GM18868 (cell line): ENCODE measurements at regions not wholly inside any gene's neighbourhood (a gene's known extent, or its start where the extent isn't known, plus 50 kb on each side); places are given as distances from the start of the nearest gene placed in this dataset.

Experiments used
- ATAC-seq: cut with Tn5 transposase; IDR thresholded peaks from one replicate; pipeline ENCODE4 v1.9.1; 2021; ENCODE audit warnings: mild to moderate bottlenecking, moderate library complexity; ENCODE audit not compliant: unreplicated experiment

- ATAC-seq: no peak
Observed at GRCh38 chr2:16852651-16853050, 187.0 kb upstream of the CYRIA start.

- no peak for ATAC-seq
Observed at GRCh38 chr2:16851126-16851525, 185.5 kb upstream of the CYRIA start.

GRCh38 chr2:16840496-16841172, 175.0 kb upstream of the CYRIA start:
- ATAC-seq: no peak

- ATAC-seq: no peak
Observed at GRCh38 chr2:16832910-16833309, 167.3 kb upstream of the CYRIA start.

- ATAC-seq: no peak
Observed at GRCh38 chr2:16828828-16829160, 163.2 kb upstream of the CYRIA start.

GRCh38 chr2:16828044-16828827, 162.6 kb upstream of the CYRIA start:
- ATAC-seq: no peak

GRCh38 chr2:16824472-16824871, 158.8 kb upstream of the CYRIA start:
- no peak for ATAC-seq

- ATAC-seq: no peak
Observed at GRCh38 chr2:16821692-16822091, 156.1 kb upstream of the CYRIA start.

- ATAC-seq: no peak
Observed at GRCh38 chr2:16818203-16818556, 152.5 kb upstream of the CYRIA start.

GRCh38 chr2:16817305-16818202, 151.9 kb upstream of the CYRIA start:
- no peak for ATAC-seq

GRCh38 chr2:16816522-16816921, 150.9 kb upstream of the CYRIA start:
- no peak for ATAC-seq

GRCh38 chr2:16816016-16816415, 150.4 kb upstream of the CYRIA start:
- no peak for ATAC-seq

- ATAC-seq: no peak
Observed at GRCh38 chr2:16813593-16813992, 148.0 kb upstream of the CYRIA start.

- ATAC-seq: no peak
Observed at GRCh38 chr2:16798472-16798871, 132.8 kb upstream of the CYRIA start.

GRCh38 chr2:16791496-16791895, 125.9 kb upstream of the CYRIA start:
- no peak for ATAC-seq

- ATAC-seq: no peak
Observed at GRCh38 chr2:16785149-16785548, 119.5 kb upstream of the CYRIA start.

- no peak for ATAC-seq
Observed at GRCh38 chr2:16784652-16785051, 119.0 kb upstream of the CYRIA start.

- no peak for ATAC-seq
Observed at GRCh38 chr2:16777123-16777870, 111.7 kb upstream of the CYRIA start.

- no peak for ATAC-seq
Observed at GRCh38 chr2:16775899-16776231, 110.2 kb upstream of the CYRIA start.

GRCh38 chr2:16774980-16775898, 109.6 kb upstream of the CYRIA start:
- no peak for ATAC-seq
